T-helper 1 cell treated with Interleukin-12 subunit alpha and Interleukin-12 subunit beta and Interleukin-4 antibody, amounts not matched to agents 30 ng/mL and 1 ng/mL, for 36 hours (primary cell): ENCODE measurements at regions not wholly inside any gene's neighbourhood (a gene's known extent, or its start where the extent isn't known, plus 50 kb on each side); places are given as distances from the start of the nearest gene placed in this dataset.

Source experiments
- intact Hi-C: fragments of 100-400 bp; cut with micrococcal nuclease; formaldehyde crosslinking; loops from one replicate; pipeline ENCODE4 v1.15.1; 2024

DNA sequence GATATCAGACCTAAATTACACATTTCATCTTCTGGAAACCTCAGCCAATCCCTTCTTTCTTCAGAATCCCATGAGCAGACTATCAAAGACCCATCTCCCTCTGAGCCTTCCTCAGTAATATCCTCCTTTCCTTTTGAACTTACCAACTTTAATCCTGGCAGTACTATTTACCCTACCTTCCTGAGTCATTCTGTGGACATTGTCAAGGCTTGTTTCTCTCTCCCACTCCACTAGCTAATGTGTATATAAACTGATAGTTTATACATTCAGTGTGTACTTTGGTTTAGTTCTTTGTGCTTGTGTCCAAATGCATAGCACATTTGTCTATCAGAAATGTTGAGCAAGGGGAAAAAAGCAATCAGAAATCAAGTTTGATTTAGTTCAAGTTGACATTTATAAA lies 568.3 kb downstream of the CSNK1G3 start:
- intact Hi-C loops, result no loop called here

DNA sequence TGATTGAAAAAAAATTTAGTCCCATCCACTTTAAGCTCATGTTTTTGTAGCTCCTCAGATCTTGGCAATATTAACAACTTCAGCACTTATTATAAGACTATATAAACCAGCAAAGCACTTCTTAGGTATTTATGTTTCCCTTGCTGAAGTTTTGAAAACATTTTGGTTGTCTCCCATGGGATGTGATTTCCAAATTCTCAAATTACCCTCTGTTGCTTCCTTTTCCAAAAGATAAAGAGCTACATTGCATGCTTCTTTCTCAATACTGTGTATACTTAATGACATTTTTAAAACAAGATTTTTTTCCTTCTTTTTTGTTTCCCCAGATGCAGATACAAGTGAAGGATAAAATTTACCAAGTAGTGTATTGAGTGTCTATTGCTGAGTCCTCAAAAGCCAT lies 567.1 kb downstream of the CSNK1G3 start:
- intact Hi-C loops, result no loop called here

DNA sequence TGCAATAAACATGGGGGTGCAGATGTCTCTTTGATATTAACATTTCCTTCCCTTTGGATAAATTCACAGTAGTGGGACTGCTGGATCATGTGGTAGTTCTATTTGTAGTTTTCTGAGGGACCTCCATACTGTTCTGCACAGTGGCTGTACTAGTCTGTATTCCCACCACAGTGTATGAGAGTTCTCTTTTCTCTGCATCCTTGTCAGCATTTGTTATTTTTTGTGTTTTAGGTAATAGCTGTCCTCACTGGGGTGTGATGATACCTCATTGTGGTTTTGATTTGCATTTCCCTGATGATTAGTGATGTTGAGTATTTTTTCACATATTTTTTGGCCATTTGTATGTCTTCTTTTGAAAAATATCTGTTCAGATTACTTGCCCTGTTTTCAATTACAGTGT lies 562.5 kb downstream of the CSNK1G3 start:
- intact Hi-C loops, result no loop called here

DNA sequence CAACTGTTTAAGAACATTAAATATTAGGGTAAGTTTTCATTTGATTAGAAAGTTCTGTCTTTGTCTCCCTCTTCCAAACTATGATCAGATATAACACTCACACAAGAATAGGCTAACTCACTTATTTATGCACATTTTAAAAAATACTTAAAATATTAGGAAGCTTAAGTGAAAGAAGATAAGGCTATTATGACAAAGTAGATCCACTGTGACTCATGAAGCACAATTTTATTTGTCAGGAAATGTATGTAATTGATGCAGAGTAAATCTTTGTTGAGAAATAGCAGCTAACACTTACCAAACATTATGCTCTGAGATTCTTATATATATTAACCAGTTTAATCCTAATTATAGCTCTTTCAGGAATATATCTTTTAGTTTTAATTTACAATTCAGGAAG lies 560.6 kb downstream of the CSNK1G3 start:
- intact Hi-C loops, result no loop called here

DNA sequence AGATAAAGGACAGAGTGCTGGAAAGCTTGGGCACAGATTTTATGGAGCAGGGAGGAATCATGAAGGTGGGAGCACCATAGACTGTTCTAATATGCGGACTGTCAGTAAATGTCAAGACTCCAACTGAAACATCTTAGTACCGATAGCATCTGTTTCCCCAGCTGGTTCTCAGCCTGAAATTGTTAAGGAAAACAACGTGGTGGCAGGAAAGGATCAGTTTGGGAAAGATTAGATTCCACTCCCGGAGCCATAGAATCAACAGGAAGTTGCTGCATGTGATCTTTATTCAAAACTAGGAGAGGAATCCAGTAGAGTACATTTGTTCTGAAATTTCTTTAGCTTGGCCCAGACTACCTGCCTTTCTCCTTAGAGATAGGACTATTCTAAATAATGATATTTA lies 559.1 kb downstream of the CSNK1G3 start:
- intact Hi-C loops, result no loop called here

DNA sequence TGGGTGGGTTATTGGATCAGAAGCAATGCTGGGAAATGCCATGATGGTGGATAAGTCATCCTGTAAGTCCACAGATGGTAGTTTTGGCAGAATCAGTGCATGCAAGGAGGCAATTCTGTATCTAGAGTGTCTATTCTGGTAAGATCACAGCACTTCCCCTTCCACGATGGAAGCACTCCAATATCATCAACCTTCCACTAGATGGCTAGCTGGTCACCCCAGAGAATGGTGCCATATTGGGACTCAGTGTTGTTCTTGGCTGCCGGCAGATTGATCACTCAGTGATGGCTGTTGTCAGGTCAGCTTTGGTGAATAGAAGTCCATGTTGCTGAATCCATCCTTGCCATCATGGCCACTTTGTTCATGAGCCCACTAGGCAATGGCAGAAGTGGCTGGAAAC lies 553.5 kb downstream of the CSNK1G3 start:
- intact Hi-C loops, result no loop called here

DNA sequence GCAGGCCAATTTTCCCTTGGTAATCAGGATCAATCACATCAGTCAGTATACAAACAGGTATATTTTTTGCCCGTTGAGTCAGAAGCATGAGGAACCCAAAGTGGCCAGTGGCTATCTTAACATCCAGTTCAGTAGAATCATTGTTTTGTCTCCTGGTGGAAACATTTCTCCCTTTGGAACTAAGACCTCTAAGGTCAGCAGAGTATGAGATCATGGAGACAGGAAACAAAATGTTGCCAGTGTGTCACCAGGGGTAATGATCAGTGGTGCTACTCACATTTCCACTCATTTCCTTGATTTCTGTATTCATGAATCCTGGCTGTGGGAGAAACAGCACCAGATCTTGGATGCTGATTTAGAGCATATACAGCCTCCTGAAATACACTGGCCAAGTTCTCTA lies 553.0 kb downstream of the CSNK1G3 start:
- intact Hi-C loops, result no loop called here

DNA sequence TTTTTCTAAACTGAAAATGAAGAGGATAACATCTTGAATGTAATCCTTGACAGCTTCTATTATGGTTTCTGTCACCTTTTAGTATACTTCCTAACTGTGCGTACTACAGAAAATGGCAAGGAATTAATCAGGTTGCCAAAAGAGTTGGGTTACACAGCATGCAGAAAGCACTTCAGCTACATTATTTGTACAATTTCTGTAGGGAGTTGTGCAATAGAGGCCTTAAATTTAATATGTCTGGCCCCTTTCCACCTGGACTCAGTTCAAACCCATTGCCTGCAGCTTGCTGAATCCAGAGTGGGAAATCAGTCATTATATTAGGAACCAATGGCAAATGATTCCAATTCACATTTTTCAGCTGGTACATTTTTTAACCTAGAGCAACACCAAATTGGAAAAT lies 549.7 kb downstream of the CSNK1G3 start:
- intact Hi-C loops, result no loop called here

DNA sequence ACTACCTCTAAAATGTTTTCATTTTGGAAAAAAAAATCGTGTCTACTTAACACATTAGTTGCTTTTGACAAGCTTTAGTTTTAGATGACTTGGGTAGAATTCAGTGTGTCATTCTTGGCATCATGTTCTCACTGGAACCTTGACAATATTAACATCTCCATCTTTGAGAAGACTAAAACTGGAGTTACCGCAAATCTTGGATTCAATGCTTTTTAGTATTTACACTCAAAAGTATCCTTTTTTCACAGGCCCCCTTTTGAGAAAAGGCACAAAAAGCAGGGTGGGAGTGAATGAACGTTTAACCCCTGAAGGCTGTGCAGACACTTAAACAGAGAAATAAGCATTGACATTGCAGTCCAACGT lies 549.1 kb downstream of the CSNK1G3 start:
- intact Hi-C loops, result no loop called here

DNA sequence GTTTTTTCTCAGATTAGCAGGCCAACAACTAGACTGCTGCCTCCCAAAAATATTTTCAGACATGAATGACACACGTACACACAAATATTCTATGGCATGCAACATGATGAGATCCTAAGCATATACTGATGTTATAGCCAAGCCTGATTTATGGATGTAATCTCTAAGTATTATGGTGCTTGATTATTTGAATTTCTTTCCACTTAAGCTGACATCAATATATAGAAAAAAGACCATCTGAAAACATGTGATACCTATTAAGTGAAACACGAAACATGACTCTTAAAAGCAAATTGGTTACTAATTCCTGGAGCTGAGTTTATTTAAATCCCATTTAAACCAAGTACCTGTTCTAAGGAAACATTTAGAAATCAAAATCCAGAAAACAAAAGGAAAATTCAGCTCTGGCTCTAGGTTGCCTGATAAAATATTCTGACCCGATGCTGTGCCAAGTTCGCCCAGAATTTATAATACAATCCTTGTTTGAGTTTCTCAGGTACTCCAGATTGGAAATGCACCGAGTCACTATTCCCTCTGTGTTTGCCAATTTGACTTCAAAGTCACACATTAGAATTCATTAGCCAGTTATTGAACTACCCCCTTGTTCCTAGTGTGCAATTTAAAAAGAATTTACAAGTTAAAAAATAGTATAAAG lies 548.6 kb downstream of the CSNK1G3 start:
- intact Hi-C loops, result no loop called here

DNA sequence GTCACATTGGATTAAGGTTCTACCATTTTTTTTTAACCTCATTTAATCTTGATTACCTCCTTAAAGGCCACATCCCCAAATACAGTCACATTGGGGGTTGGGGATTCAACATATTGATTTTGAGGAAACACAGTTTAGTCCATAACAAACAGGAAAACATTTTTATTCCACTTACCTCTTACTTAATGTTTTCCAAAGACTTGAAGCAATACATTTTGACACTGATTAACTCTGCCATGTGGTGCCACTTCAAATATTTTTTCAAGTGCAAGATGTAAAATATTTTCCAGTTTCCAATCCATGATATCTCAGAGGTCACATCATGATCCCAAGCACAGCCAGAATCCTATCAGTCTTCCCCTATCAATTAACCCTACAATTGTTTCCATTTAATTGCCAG lies 548.0 kb downstream of the CSNK1G3 start:
- intact Hi-C loops, result no loop called here

DNA sequence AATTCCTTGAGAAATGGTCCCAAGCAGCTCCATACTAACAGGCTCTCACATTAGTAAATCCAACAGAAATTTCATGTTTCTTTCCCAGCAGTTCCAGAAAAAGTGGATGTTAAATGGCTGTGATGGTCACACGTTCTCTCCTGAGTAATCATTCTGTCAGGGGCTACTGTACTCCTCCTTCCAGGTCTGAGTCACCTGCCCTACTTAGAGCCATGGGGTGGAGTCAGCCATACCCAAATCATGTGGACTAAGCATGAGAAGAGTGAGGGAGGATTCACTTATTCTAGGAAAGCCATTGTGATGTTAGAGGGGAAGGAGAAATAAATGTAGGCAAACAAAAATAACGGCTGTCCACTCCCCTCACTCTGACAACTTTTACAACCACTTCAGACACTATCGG lies 547.2 kb downstream of the CSNK1G3 start:
- intact Hi-C loops, result no loop called here

DNA sequence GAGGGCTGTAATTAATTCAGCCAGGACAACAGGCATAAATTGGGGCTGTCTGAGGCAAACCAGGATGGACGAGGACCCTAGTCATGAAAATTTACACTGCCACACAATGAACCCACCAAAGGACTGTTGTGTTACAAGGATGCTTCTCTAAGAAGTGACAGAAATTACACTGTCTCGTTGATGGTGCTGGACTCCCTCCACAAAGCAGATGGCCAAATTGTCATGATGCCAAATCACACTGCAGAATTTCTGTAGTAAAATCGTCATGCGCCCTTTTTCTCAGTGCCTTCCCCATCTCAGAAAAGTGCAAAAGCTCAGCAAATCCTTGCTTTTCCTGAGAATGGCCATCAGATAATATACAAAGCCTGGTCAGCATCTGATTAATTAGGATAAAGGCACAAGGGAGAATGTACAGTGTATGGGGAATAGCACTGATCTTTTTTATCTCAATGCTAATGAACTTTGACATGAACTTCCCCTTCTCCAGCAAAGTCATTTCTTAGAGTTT lies 545.8 kb downstream of the CSNK1G3 start:
- intact Hi-C loops, result no loop called here

DNA sequence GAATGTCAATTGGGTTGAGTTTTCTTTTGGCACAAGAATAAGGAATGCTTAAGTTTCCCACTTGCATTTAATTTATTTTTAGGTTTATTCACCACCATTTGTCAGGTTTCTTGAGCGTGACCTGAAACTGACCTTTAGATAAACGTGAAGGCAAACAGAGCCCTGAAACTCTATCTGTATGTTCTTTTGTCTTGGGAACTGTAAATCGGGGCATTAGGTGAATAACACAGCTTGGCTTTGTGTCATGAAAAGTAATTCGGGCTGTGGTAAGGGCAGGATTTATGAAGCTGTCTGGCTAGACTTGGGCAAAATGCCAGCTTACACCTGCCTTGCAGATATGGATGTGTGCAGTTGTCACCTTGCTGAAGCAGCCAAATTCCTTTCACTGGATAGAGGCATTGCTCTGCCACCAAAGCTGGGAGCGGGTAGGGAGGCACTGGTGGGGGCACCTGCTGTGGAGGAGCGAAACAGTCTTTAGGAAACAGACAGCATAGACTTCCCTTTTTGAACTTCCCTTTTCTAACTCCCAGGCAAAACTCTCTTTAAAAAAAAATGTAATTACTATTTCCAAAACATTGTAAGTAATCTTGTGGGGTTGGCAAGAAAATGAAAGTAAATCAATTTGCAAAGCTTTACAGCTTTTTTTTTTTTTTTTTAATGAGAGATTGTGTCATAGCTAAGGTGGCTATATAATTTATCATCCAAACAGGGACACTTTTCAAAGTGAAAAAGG lies 545.2 kb downstream of the CSNK1G3 start:
- intact Hi-C loops, result no loop called here

DNA sequence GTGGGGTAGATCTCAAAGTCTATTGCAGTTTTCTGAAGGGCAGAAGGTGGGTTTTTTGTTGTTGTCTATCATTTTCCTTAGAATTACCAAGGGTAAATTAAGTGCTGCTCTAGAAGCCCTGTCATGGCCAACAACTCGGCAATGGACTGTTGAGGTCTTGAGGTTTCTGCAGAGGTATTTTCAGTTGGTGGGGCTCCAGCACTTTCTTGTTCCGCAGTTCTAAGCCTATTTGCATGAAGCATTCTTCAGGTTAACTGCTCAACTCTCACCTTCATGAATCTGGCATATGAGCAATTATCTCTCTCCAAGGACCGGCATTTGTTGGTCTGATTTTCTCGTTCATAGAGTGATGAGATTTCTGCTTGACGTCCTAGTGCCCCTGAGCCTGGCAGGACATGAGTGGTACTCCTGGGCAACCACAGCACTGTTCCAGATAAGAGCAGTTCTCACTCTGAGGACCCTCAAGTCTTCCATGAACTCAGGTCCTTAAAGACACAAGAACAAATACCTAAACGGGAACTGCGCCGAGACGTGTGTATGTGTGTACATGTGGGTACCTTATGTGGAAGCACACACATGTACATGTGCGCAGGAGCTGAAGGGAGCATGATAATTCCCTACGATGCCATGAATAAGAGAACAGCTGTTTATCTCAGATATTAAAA lies 544.5 kb downstream of the CSNK1G3 start:
- intact Hi-C loops, result no loop called here

DNA sequence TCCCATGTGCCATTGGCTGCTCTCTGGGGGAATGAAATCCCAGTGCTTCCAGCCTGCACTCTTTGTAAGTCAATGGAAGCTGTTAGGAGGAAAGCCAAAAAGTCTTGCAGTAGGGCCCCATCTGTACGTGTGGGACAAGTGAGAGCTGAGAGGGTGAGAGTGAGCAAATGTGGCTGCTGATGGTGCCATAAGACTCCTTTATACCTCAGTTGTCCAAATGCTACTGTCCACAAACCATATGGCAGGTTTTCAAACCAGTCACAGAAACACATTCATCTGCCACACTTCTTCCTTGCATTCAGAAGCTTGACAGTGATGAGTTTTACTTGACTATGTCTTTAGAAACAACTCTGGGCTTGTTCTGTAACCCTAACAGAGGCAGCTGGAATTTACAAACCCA lies 543.8 kb downstream of the CSNK1G3 start:
- intact Hi-C loops, result no loop called here

DNA sequence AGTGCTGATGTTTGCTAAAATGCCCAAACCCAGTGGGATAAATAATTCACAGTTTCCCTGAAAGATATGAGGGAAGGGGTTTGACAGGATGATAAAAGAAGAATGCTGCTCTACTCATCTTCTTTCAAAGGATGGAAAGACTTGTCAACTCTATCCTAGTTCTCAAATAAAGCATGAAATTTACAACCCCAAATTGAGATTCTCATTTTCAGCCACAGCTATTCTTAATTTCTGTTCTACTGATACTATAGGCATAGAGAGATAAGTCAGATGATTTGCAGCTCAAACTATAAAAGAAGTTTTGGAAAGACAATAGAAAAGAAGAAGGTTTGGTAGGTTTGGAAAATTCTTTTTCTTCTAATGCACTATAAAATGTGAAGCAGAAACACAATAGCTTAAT lies 542.6 kb downstream of the CSNK1G3 start:
- intact Hi-C loops, result no loop called here

DNA sequence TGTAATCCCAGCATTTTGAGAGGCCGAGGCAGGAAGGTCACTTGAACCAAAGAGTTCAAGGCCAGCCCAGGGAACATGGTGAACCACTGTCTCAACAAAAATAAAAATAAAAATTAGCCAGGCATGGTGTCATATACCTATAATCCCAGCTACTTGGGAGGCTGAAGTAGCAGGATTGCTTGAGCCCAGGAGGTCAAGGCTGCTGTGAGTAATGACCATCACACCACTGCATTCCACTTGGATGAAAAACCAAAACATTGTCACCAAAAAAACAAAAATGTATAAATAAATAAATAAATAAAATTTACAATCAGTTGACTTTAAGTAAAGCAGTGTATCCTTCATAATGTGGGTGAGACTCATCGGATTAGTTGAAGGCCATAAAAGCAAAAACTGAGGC lies 541.4 kb downstream of the CSNK1G3 start:
- intact Hi-C loops, result no loop called here

DNA sequence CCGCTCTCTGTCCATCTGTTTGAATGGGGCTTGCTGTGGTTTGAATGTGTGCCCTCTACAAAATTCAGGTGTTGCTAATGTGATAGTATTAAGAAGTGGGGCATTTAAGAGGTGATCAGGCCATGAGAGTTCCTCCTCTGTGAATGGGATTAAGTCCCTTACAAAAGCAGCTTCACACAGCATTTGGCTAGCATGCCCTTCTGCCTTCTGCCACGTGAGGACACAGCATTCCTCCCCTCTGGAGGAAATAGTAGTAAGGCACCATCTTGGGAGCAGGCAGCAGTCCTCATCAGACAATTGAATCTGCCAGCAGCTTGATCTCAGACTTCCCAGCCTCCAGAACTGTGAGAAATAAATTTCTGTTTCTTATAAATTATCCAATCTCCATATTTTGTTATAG lies 540.2 kb downstream of the CSNK1G3 start:
- intact Hi-C loops, result no loop called here

DNA sequence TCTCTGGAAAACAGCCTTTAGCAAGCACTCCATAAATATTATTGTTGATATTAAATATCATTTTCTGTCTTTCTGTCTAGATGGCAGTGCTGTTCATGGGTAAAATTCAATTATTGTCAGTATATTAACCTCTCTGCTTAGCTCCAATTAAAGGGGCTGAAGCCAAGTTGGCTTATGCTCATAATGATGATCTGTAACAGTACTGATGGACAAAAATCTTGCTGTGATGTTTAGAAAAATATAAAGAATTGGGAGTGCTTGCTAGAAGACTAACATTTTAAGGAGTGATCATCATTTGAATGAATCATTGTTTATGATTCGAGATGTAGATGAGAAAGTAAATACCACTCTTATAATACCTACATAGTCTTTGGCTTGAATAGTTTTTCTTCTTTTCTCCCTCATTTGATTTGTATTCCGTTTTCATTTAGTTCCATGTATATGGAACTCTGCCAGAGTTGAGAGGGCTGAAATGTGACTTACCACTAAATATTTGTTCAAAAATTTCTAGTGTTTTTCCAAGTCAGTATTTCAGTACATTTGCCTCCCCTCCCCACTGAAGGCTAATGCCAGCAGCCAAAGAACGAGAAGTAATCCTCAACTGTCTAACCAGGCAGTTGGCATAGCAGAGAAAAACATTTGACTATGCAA lies 538.3 kb downstream of the CSNK1G3 start:
- intact Hi-C loops, result no loop called here

DNA sequence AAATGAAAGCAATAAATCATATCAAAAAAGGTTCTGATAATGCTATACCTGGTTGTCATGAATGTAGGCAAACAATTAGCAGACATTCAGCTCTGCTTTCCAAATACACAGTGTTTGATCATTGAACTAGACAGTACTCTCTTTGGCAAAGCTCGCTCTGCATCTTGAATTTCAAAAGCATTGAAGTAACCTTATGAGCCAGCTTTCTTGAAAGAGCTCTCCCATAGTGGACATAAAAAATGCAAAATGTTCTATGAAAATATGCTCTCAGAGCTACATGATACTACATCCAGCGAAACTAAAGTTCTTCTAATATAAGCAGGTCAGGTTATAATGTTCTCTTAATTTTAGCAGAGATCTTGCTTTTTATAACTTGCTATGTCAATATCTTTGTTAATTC lies 533.4 kb downstream of the CSNK1G3 start:
- intact Hi-C loops, result no loop called here

DNA sequence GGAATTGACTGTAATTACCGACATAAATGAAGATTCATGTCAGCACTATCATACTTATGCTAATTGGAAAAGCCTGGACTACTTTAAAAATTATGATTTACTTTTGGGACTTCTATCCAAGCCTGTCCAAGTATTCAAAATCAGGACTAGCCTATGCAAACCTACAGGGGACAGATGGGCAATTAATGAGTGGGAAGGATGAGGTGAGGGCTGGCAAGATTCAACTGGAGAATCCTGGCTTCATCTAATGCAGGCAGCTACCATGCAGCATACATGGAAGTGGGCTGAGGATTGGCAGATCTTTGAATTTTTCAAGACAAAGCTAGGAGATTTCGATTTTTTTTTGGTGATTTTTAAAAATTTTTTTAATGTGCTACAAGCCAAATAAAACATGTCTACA lies 532.6 kb downstream of the CSNK1G3 start:
- intact Hi-C loops, result no loop called here
